Right atrium auricular region (tissue), 2 donors: ENCODE measurements at regions not wholly inside any gene's neighbourhood (a gene's known extent, or its start where the extent isn't known, plus 50 kb on each side); places are given as distances from the start of the nearest gene placed in this dataset.
"Not testable (repeated sequence)": the region's sequence is repeated elsewhere in the genome, so short reads cannot be mapped to it uniquely, and the experiment has no call there.

Experiments
- DNase-seq: peaks from one replicate; pipeline ENCODE4 v3.0.0-alpha.2; 2019; ENCODE audit warnings: low spot score
- H3K27ac ChIP-seq, 2 donors: fragments of 200-600 bp; sonication (generic); 1 replicate in 1 of 2; 2 replicates in 1 of 2; pipeline ENCODE4 v1.5.1; 2016 to 2019
- H3K27me3 ChIP-seq, 2 donors: fragments of 200-600 bp; sonication (generic); one replicate each; pipeline versions ENCODE4 v1.5.1 to v1.6.0; 2017 to 2019
- H3K36me3 ChIP-seq: fragments of 200-600 bp; sonication (generic); one replicate; pipeline ENCODE4 v1.5.1; 2016
- H3K4me1 ChIP-seq, 2 donors: fragments of 200-600 bp; sonication (generic); one replicate each; pipeline versions ENCODE4 v1.5.1 to v1.6.0; 2017 to 2019
- H3K4me3 ChIP-seq, 2 donors: fragments of 200-600 bp; sonication (generic); 1 replicate in 1 of 2; 2 replicates in 1 of 2; pipeline ENCODE4 v1.5.1; 2017 to 2019; ENCODE audit warnings: mild to moderate bottlenecking in 1 of 2, moderate library complexity in 1 of 2
- H3K9me3 ChIP-seq, 2 donors: fragments of 200-600 bp; sonication (generic); one replicate each; pipeline ENCODE4 v1.5.1; 2019
- TF ChIP-seq, protein P1 (sequence below), 2 donors: fragments of 200-600 bp; sonication (generic); IDR thresholded peaks; one replicate each; pipeline ENCODE4 v1.5.1; 2019; ENCODE audit warnings: antibody characterized with exemption in 2 of 2

DNA sequence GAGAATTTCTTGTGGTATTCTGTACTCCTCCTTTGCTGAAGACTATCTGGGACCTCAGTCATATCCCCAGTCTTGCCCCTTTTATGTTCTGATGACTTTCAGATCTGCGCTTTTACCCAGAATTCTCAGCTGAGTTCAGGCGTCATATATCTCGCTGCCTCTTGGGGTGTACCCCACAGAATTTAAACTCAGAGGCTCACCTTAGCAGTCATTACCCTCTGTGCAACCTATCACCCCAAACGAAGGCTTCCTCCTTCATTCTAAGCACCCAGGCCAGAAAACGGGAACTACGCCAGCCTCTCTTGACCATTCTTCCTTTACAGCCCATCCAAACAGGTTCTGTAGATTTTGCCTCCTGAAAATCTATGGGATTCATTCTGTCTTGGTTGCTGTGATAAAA lies 574.8 kb upstream of the C16orf82 start:
- H3K4me1 ChIP-seq = no peaks in the 10 kb centered on the region
- no peaks in the 10 kb centered on the region for H3K36me3 ChIP-seq
- H3K27me3 ChIP-seq = no peaks in the 10 kb centered on the region
- H3K27ac ChIP-seq = no peak overlapping the region
- no peak overlapping the region for H3K4me3 ChIP-seq
- TF ChIP-seq, protein P1, sequence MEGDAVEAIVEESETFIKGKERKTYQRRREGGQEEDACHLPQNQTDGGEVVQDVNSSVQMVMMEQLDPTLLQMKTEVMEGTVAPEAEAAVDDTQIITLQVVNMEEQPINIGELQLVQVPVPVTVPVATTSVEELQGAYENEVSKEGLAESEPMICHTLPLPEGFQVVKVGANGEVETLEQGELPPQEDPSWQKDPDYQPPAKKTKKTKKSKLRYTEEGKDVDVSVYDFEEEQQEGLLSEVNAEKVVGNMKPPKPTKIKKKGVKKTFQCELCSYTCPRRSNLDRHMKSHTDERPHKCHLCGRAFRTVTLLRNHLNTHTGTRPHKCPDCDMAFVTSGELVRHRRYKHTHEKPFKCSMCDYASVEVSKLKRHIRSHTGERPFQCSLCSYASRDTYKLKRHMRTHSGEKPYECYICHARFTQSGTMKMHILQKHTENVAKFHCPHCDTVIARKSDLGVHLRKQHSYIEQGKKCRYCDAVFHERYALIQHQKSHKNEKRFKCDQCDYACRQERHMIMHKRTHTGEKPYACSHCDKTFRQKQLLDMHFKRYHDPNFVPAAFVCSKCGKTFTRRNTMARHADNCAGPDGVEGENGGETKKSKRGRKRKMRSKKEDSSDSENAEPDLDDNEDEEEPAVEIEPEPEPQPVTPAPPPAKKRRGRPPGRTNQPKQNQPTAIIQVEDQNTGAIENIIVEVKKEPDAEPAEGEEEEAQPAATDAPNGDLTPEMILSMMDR (IDR thresholded peaks at IDR 0.05) = no peak
- H3K9me3 ChIP-seq = no peaks in the 10 kb centered on the region
- no peak for DNase-seq

DNA sequence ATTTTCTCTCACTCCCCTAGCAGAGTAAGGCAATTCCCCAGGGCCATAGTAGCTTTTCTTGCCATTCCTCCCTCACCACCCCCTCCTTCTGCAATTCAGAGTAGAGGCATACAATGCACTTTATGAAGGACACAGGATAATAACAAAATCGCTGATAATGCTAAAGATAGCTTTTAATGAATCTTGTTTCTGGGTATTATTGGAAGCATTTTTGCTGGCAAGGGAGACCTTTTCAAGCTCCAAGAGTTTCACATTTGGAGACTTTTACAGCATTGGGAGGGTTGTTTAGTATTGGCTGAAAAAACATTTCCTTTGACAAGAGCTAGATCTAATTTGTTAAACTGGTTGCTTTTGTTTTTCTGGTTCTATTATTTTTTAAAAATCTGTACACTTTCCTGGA lies 573.0 kb upstream of the C16orf82 start:
- DNase-seq = no peak
- no peaks in the 10 kb centered on the region for H3K9me3 ChIP-seq
- H3K4me3 ChIP-seq = no peak overlapping the region
- no peaks in the 10 kb centered on the region for H3K36me3 ChIP-seq
- no peaks in the 10 kb centered on the region for H3K27me3 ChIP-seq
- no peaks in the 10 kb centered on the region for H3K4me1 ChIP-seq
- no peak overlapping the region for H3K27ac ChIP-seq
- TF ChIP-seq, protein P1 (IDR thresholded peaks at IDR 0.05) = no peak

DNA sequence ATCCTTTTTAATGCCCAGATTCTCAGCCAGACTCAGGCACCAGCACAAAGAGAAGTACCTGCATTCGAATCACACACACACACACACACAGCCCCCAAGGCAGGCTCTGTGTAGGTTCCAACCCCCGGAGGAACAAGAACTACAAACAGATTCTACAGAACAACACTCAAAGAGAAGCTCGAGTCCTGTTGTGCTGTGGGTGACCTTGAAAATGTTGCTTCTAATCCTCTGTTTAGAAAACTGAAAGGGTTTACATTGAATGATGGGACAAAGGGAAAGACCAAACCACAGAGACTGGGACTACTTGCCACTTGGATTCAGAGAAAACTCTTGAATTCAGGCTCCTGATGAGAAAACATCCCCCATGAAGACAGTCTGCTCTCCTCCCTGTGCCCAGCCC lies 568.8 kb upstream of the C16orf82 start:
- H3K4me3 ChIP-seq = no peak overlapping the region
- H3K27me3 ChIP-seq = no peaks in the 10 kb centered on the region
- TF ChIP-seq, protein P1 (IDR thresholded peaks at IDR 0.05) = no peak
- no peak for DNase-seq
- H3K27ac ChIP-seq = no peak overlapping the region
- no peaks in the 10 kb centered on the region for H3K36me3 ChIP-seq
- H3K4me1 ChIP-seq = no peaks in the 10 kb centered on the region
- no peaks in the 10 kb centered on the region for H3K9me3 ChIP-seq

DNA sequence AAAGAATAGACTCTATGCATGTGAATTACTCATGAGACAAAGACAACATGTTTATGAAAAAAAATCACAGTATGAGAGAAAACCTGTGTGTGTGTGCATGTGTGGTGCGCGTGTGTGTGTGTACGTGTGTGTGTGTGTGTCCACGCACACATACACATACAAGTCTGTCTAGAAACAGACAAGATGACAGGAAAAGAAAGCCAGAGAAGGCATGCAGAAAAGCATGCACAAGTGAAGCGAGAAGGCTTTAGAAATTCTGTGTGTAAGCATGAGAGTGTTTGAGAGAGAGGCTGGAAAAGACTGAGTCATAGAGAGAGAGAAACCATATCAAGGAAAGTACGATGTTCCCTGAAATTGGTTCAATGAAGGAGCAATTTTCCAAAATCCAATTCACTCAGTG lies 566.4 kb upstream of the C16orf82 start:
- Histone ChIP-seq H3K36me3 (no peaks in the 10 kb centered on the region), H3K4me3 (no peak overlapping the region), H3K27ac (no peak overlapping the region), H3K27me3 (no peaks in the 10 kb centered on the region), H3K4me1 (no peaks in the 10 kb centered on the region), H3K9me3 (no peaks in the 10 kb centered on the region)
- DNase-seq = no peak
- TF ChIP-seq, protein P1 (IDR thresholded peaks at IDR 0.05) = no peak

DNA sequence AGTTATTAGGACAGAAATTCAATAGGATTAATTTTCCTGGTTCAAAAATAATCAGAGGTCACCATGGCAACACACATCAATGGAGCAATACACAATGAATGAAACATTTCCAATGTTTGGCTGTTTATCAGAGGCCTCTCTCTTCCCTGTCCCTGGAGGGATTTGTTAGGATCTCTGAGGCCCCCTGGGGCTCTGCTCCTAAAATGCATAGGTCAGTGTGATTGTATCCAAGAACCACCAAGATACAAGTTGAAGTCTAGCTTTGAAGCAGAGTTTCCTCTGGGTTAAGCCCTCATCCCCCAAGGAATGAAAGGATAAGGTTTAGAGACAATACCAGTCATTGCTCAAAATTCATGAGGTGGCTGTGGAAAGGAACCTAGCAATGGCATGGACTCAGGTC lies 561.2 kb upstream of the C16orf82 start:
- no peaks in the 10 kb centered on the region for H3K9me3 ChIP-seq
- no peak overlapping the region for H3K4me3 ChIP-seq
- no peak for DNase-seq
- no peaks in the 10 kb centered on the region for H3K4me1 ChIP-seq
- no peak overlapping the region for H3K27ac ChIP-seq
- no peaks in the 10 kb centered on the region for H3K27me3 ChIP-seq
- no peaks in the 10 kb centered on the region for H3K36me3 ChIP-seq
- TF ChIP-seq, protein P1 (IDR thresholded peaks at IDR 0.05) = no peak

DNA sequence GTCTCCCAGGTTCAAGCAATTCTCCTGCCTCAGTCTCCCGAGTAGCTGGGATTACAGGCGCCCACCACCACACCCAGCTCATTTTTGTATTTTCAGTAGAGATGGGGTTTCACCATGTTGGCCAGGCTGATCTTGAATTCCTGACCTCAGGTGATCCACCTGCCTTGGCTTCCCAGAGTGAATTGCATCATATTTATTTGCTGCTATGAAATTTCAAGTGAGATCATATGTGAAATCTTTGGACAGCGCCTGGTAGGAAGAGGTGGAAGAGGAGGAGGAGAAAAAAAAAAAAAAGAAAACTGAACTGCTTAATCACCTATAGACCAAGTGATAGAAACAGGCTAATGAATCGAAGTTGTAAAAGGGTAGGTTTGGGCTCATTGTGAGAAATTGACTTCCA lies 557.8 kb upstream of the C16orf82 start:
- H3K27ac ChIP-seq, DNase-seq, H3K9me3 ChIP-seq, H3K27me3 ChIP-seq, H3K4me1 ChIP-seq, H3K4me3 ChIP-seq, H3K36me3 ChIP-seq: not testable (repeated sequence)
